ENCODE measurements at regions not wholly inside any gene's neighbourhood (a gene's known extent, or its start where the extent isn't known, plus 50 kb on each side); places are given as distances from the start of the nearest gene placed in this dataset.

- TF ChIP-seq EZH2 (IDR thresholded peaks at IDR 0.05; ENCODE audit: low read length), result no peak
- TF ChIP-seq, protein P1, sequence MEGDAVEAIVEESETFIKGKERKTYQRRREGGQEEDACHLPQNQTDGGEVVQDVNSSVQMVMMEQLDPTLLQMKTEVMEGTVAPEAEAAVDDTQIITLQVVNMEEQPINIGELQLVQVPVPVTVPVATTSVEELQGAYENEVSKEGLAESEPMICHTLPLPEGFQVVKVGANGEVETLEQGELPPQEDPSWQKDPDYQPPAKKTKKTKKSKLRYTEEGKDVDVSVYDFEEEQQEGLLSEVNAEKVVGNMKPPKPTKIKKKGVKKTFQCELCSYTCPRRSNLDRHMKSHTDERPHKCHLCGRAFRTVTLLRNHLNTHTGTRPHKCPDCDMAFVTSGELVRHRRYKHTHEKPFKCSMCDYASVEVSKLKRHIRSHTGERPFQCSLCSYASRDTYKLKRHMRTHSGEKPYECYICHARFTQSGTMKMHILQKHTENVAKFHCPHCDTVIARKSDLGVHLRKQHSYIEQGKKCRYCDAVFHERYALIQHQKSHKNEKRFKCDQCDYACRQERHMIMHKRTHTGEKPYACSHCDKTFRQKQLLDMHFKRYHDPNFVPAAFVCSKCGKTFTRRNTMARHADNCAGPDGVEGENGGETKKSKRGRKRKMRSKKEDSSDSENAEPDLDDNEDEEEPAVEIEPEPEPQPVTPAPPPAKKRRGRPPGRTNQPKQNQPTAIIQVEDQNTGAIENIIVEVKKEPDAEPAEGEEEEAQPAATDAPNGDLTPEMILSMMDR (optimal IDR thresholded peaks at IDR 0.05 in 1 of 3, IDR thresholded peaks at IDR 0.05 in 1 of 3, conservative IDR thresholded peaks at IDR 0.05 in 1 of 3; ENCODE audit: extremely low read depth in 1 of 3, insufficient read depth in 2 of 3, low read length in 3 of 3), result no peak
Measured at GRCh38 chr11:104650234-104650633, 248.0 kb downstream of the CASP12 start.

DNA sequence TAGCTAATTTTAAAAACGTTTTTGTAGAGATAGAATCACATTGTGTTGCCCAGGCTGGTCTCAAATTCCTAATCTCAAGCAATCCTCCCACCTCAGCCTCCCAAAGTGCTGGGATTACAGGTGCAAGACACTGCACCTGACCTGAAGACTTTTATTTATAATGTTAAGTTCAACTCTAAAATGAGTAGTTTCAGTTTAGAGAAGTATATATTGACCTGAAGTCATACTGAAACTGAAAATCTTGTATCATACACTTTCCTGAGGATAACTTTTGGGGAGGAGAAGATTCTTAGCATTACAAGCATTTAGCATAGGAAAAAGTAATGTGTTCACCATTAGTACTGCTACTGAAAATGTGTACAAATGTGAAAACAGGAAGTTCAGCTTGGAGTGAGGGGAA, 249.3 kb downstream of the CASP12 start:
- H2AFZ ChIP-seq (ENCODE audit: control insufficient read depth, low read length), result no peak overlapping the region
- H3K9ac ChIP-seq (ENCODE audit: control insufficient read depth, extremely low read depth, insufficient read depth, low read length), result no peak overlapping the region
- no peaks in the 10 kb centered on the region for H3K4me1 ChIP-seq (ENCODE audit: control insufficient read depth, extremely low read depth, insufficient read depth, low read length)
- H3K9me1 ChIP-seq (ENCODE audit: control insufficient read depth, extremely low read depth, insufficient read depth, low read length), result no peaks in the 10 kb centered on the region
- no peaks in the 10 kb centered on the region for H3K36me3 ChIP-seq (ENCODE audit: control insufficient read depth in 2 of 2, extremely low read depth in 1 of 2, insufficient read depth in 2 of 2, low read length in 2 of 2)
- DNase-seq (ENCODE audit: low read depth, low spot score) (no peak), FAIRE-seq (no peak)
- TF ChIP-seq, protein P1 (optimal IDR thresholded peaks at IDR 0.05 in 1 of 3, IDR thresholded peaks at IDR 0.05 in 1 of 3, conservative IDR thresholded peaks at IDR 0.05 in 1 of 3; ENCODE audit: extremely low read depth in 1 of 3, insufficient read depth in 2 of 3, low read length in 3 of 3), result no peak
- H3K27ac ChIP-seq (ENCODE audit: control insufficient read depth, insufficient read depth, low read length), result no peak overlapping the region
- H3K27me3 ChIP-seq (ENCODE audit: control insufficient read depth, extremely low read depth, insufficient read depth, low read length), result no peaks in the 10 kb centered on the region
- no peaks in the 10 kb centered on the region for H4K20me1 ChIP-seq (ENCODE audit: control insufficient read depth, extremely low read depth, insufficient read depth, low read length)
- H3K4me2 ChIP-seq (ENCODE audit: control insufficient read depth, extremely low read depth, insufficient read depth, low read depth, low read length), result no peak overlapping the region
- dilution Hi-C loops (cut with MboI; ENCODE audit: extremely low pct_ligation_motif_present, low sequenced_read_pairs), result no loop called here
- no peak overlapping the region for H3K4me3 ChIP-seq (ENCODE audit: control insufficient read depth in 2 of 3, extremely low read depth in 1 of 3, insufficient read depth in 2 of 3, low read depth in 1 of 3, low read length in 3 of 3)
- no peaks in the 10 kb centered on the region for H3K79me2 ChIP-seq (ENCODE audit: control insufficient read depth, insufficient read depth, low read length)
- H3K9me3 ChIP-seq (ENCODE audit: control insufficient read depth, low read depth, low read length), result no peaks in the 10 kb centered on the region

More at GRCh38 chr11:104650234-104650633, 248.0 kb downstream of the CASP12 start:
- H3K79me2 ChIP-seq (ENCODE audit: control insufficient read depth, insufficient read depth, low read length), result no peaks in the 10 kb centered on the region
- dilution Hi-C loops (cut with MboI; ENCODE audit: extremely low pct_ligation_motif_present, low sequenced_read_pairs), result no loop called here
- DNase-seq (ENCODE audit: low read depth, low spot score), result no peak
- H3K36me3 ChIP-seq (ENCODE audit: control insufficient read depth in 2 of 2, extremely low read depth in 1 of 2, insufficient read depth in 2 of 2, low read length in 2 of 2), result no peaks in the 10 kb centered on the region
- H3K27me3 ChIP-seq (ENCODE audit: control insufficient read depth, extremely low read depth, insufficient read depth, low read length), result no peaks in the 10 kb centered on the region
- H3K4me3 ChIP-seq (ENCODE audit: control insufficient read depth in 2 of 3, extremely low read depth in 1 of 3, insufficient read depth in 2 of 3, low read depth in 1 of 3, low read length in 3 of 3), result no peak overlapping the region
- H2AFZ ChIP-seq (ENCODE audit: control insufficient read depth, low read length), result no peak overlapping the region
- no peaks in the 10 kb centered on the region for H3K4me1 ChIP-seq (ENCODE audit: control insufficient read depth, extremely low read depth, insufficient read depth, low read length)
- no peaks in the 10 kb centered on the region for H4K20me1 ChIP-seq (ENCODE audit: control insufficient read depth, extremely low read depth, insufficient read depth, low read length)
- H3K9ac ChIP-seq (ENCODE audit: control insufficient read depth, extremely low read depth, insufficient read depth, low read length), result no peak overlapping the region
- no peak overlapping the region for H3K27ac ChIP-seq (ENCODE audit: control insufficient read depth, insufficient read depth, low read length)
- H3K9me3 ChIP-seq (ENCODE audit: control insufficient read depth, low read depth, low read length), result no peaks in the 10 kb centered on the region
- H3K4me2 ChIP-seq (ENCODE audit: control insufficient read depth, extremely low read depth, insufficient read depth, low read depth, low read length), result no peak overlapping the region
- no peaks in the 10 kb centered on the region for H3K9me1 ChIP-seq (ENCODE audit: control insufficient read depth, extremely low read depth, insufficient read depth, low read length)
- no peak for FAIRE-seq
